ENCODE measurements at regions not wholly inside any gene's neighbourhood (a gene's known extent, or its start where the extent isn't known, plus 50 kb on each side); places are given as distances from the start of the nearest gene placed in this dataset.

- no peaks in the 10 kb centered on the region for H3K36me3 ChIP-seq (ENCODE audit: control insufficient read depth, insufficient read depth, low read length)
- no peaks in the 10 kb centered on the region for H3K9me3 ChIP-seq (ENCODE audit: control insufficient read depth, insufficient read depth, low read depth, low read length)
- no peak overlapping the region for H3K4me3 ChIP-seq (replicated peaks in 1 of 4; ENCODE audit: control extremely low read depth in 1 of 4, insufficient read depth in 1 of 4, low read depth in 3 of 4, low read length in 4 of 4)
- no peaks in the 10 kb centered on the region for H4K20me1 ChIP-seq (ENCODE audit: control insufficient read depth, extremely low read depth, insufficient read depth, low read length)
- H3K9ac ChIP-seq (ENCODE audit: insufficient read depth, low read length): no peak overlapping the region
- DNase-seq (ENCODE audit: low read depth in 2 of 2): no peak
- H3K27me3 ChIP-seq (ENCODE audit: control insufficient read depth, insufficient read depth, low read length): no peaks in the 10 kb centered on the region
- H3K4me2 ChIP-seq (ENCODE audit: extremely low read depth, insufficient read depth, low read length): no peak overlapping the region
- no peaks in the 10 kb centered on the region for H3K4me1 ChIP-seq (ENCODE audit: control insufficient read depth, extremely low read depth, insufficient read depth, low read length)
- H3K27ac ChIP-seq (ENCODE audit: insufficient read depth, low read length): no peak overlapping the region
- no peak for TF ChIP-seq EZH2 (IDR thresholded peaks at IDR 0.05; ENCODE audit: low read length, missing control alignments)
- TF ChIP-seq, protein P1, sequence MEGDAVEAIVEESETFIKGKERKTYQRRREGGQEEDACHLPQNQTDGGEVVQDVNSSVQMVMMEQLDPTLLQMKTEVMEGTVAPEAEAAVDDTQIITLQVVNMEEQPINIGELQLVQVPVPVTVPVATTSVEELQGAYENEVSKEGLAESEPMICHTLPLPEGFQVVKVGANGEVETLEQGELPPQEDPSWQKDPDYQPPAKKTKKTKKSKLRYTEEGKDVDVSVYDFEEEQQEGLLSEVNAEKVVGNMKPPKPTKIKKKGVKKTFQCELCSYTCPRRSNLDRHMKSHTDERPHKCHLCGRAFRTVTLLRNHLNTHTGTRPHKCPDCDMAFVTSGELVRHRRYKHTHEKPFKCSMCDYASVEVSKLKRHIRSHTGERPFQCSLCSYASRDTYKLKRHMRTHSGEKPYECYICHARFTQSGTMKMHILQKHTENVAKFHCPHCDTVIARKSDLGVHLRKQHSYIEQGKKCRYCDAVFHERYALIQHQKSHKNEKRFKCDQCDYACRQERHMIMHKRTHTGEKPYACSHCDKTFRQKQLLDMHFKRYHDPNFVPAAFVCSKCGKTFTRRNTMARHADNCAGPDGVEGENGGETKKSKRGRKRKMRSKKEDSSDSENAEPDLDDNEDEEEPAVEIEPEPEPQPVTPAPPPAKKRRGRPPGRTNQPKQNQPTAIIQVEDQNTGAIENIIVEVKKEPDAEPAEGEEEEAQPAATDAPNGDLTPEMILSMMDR (conservative IDR thresholded peaks at IDR 0.05 in 1 of 2, IDR thresholded peaks at IDR 0.05 in 1 of 2; ENCODE audit: low read depth in 1 of 2, low read length in 2 of 2): no peak
- no peak overlapping the region for H2AFZ ChIP-seq (ENCODE audit: low read length)
- no peaks in the 10 kb centered on the region for H3K79me2 ChIP-seq (ENCODE audit: control insufficient read depth, insufficient read depth, low read length)
Observed at GRCh38 chr22:19597399-19597735, 73.2 kb upstream of the CLDN5 start.

DNA sequence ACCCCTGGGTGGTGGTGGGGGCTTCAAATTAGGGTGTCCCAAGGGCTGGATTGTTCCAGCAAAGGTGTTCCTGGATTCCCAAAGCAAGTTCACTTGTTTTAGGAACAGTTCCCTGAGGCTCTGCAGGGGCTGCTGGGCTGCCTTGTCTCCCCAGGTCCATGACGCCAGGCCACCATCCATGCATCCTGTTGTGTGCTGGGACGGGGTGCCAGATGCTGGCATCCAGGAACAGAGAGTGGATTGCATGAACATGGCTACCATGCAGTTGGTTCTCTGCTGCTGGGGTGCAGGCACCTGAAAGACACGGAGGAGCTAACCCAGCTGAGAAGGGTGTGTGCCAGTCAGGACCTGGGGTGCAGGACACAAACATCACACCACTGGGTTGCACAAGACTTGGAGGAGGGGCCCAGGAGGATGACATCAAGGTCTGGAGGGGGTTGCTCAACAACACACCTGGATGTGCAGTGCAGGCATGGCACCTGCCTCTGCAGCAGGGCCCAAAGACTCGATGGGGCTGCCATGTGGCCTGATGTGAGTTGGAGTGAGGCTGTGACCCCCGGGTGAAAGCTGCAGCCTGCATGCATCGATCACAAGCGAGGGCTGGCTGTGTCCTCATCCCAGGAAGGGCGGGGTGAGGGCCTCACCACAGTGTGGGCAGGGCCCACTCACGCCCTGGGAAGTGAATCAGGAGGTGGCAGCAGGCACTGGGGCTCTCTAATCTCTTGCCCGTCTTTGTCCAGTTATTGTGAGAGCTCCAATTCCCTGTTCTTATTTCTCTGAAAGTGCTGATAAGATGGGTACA, 74.0 kb upstream of the CLDN5 start:
- no peak for DNase-seq (ENCODE audit: low read depth in 2 of 2)
- Histone ChIP-seq H3K36me3 (ENCODE audit: control insufficient read depth, insufficient read depth, low read length) (no peaks in the 10 kb centered on the region), H3K4me1 (ENCODE audit: control insufficient read depth, extremely low read depth, insufficient read depth, low read length) (no peaks in the 10 kb centered on the region), H3K79me2 (ENCODE audit: control insufficient read depth, insufficient read depth, low read length) (no peaks in the 10 kb centered on the region), H3K27me3 (ENCODE audit: control insufficient read depth, insufficient read depth, low read length) (no peaks in the 10 kb centered on the region), H3K9ac (ENCODE audit: insufficient read depth, low read length) (no peak overlapping the region), H3K27ac (ENCODE audit: insufficient read depth, low read length) (no peak overlapping the region), H3K9me3 (ENCODE audit: control insufficient read depth, insufficient read depth, low read depth, low read length) (no peaks in the 10 kb centered on the region), H2AFZ (ENCODE audit: low read length) (no peak overlapping the region), H3K4me3 (replicated peaks in 1 of 4; ENCODE audit: control extremely low read depth in 1 of 4, insufficient read depth in 1 of 4, low read depth in 3 of 4, low read length in 4 of 4) (no peak overlapping the region), H4K20me1 (ENCODE audit: control insufficient read depth, extremely low read depth, insufficient read depth, low read length) (no peaks in the 10 kb centered on the region), H3K4me2 (ENCODE audit: extremely low read depth, insufficient read depth, low read length) (no peak overlapping the region)
- TF ChIP-seq, protein P1 (conservative IDR thresholded peaks at IDR 0.05 in 1 of 2, IDR thresholded peaks at IDR 0.05 in 1 of 2; ENCODE audit: low read depth in 1 of 2, low read length in 2 of 2): no peak
- no peak for TF ChIP-seq EZH2 (IDR thresholded peaks at IDR 0.05; ENCODE audit: low read length, missing control alignments)

- no peaks in the 10 kb centered on the region for H3K36me3 ChIP-seq (ENCODE audit: control insufficient read depth, insufficient read depth, low read length)
- no peak for DNase-seq (ENCODE audit: low read depth in 2 of 2)
- H3K9me3 ChIP-seq (ENCODE audit: control insufficient read depth, insufficient read depth, low read depth, low read length): no peaks in the 10 kb centered on the region
- no peak overlapping the region for H3K27ac ChIP-seq (ENCODE audit: insufficient read depth, low read length)
- H4K20me1 ChIP-seq (ENCODE audit: control insufficient read depth, extremely low read depth, insufficient read depth, low read length): no peaks in the 10 kb centered on the region
- H3K27me3 ChIP-seq (ENCODE audit: control insufficient read depth, insufficient read depth, low read length): no peaks in the 10 kb centered on the region
- H2AFZ ChIP-seq (ENCODE audit: low read length): no peak overlapping the region
- H3K9ac ChIP-seq (ENCODE audit: insufficient read depth, low read length): no peak overlapping the region
- H3K4me3 ChIP-seq (replicated peaks in 1 of 4; ENCODE audit: control extremely low read depth in 1 of 4, insufficient read depth in 1 of 4, low read depth in 3 of 4, low read length in 4 of 4): no peak overlapping the region
- no peaks in the 10 kb centered on the region for H3K79me2 ChIP-seq (ENCODE audit: control insufficient read depth, insufficient read depth, low read length)
- no peaks in the 10 kb centered on the region for H3K4me1 ChIP-seq (ENCODE audit: control insufficient read depth, extremely low read depth, insufficient read depth, low read length)
- no peak overlapping the region for H3K4me2 ChIP-seq (ENCODE audit: extremely low read depth, insufficient read depth, low read length)
- TF ChIP-seq EZH2 (IDR thresholded peaks at IDR 0.05; ENCODE audit: low read length, missing control alignments): no peak
- TF ChIP-seq, protein P1 (conservative IDR thresholded peaks at IDR 0.05 in 1 of 2, IDR thresholded peaks at IDR 0.05 in 1 of 2; ENCODE audit: low read depth in 1 of 2, low read length in 2 of 2): no peak
Observed at GRCh38 chr22:19599004-19599403, 74.8 kb upstream of the CLDN5 start.

All from fibroblast of lung (primary cell).